Gastrocnemius medialis (tissue), 4 donors: ENCODE measurements at regions not wholly inside any gene's neighbourhood (a gene's known extent, or its start where the extent isn't known, plus 50 kb on each side); places are given as distances from the start of the nearest gene placed in this dataset.

Source experiments
- ATAC-seq, 2 donors: fragments of 150-250 bp; one replicate each; pipeline ENCODE4 v1.9.1; 2016
- DNase-seq, 2 donors: peaks; one replicate each; pipeline ENCODE4 v3.0.0-alpha.2; 2019
- H3K27ac ChIP-seq, 4 donors: fragments of 200-600 bp; sonication (generic); 1 replicate in 1 of 4; 2 replicates in 3 of 4; pipeline ENCODE4 v1.5.1; 2016 to 2018; ENCODE audit warnings: mild to moderate bottlenecking in 2 of 4, moderate library complexity in 1 of 4
- H3K27me3 ChIP-seq, 3 donors: fragments of 200-600 bp; sonication (generic) in 2 of 3; 1 replicate in 1 of 3; 2 replicates in 2 of 3; pipeline versions ENCODE4 v1.5.1 to v1.6.0; 2016 to 2019; ENCODE audit warnings: mild to moderate bottlenecking in 1 of 3, moderate library complexity in 1 of 3
- H3K36me3 ChIP-seq, 2 donors: fragments of 200-600 bp; sonication (generic) in 1 of 2; one replicate each; pipeline ENCODE4 v1.5.1; 2017 to 2018
- H3K4me1 ChIP-seq, 2 donors: fragments of 200-600 bp; sonication (generic) in 1 of 2; one replicate each; pipeline ENCODE4 v1.5.1; 2016 to 2017; ENCODE audit warnings: mild to moderate bottlenecking in 2 of 2
- H3K4me3 ChIP-seq, 4 donors: fragments of 200-600 bp; sonication (generic) in 3 of 4; 1 replicate in 1 of 4; 2 replicates in 3 of 4; pipeline ENCODE4 v1.5.1; 2016 to 2019; ENCODE audit warnings: mild to moderate bottlenecking in 2 of 4
- H3K9me3 ChIP-seq, 3 donors: fragments of 200-600 bp; sonication (generic) in 2 of 3; 1 replicate in 1 of 3; 2 replicates in 2 of 3; pipeline ENCODE4 v1.5.1; 2016 to 2019
- CTCF ChIP-seq, 5 experiments: fragments of 450-650 bp in 3 of 5; fragments of 200-600 bp in 2 of 5; sonication (generic) in 2 of 5; IDR thresholded peaks in 4 of 5; conservative IDR thresholded peaks in 1 of 5; 1 replicate in 4 of 5; 2 replicates in 1 of 5; pipeline ENCODE4 v1.5.1; 2016 to 2019; ENCODE audit warnings: antibody characterized with exemption in 5 of 5, mild to moderate bottlenecking in 3 of 5, moderate library complexity in 3 of 5
- POLR2A ChIP-seq, 2 donors: fragments of 450-650 bp; IDR thresholded peaks; one replicate each; pipeline ENCODE4 v1.6.1; 2017; ENCODE audit warnings: antibody characterized with exemption in 2 of 2, mild to moderate bottlenecking in 2 of 2, moderate library complexity in 2 of 2
- in situ Hi-C, 4 donors: fragments of 200-750 bp; cut with MboI; loops; one replicate each; pipeline versions ENCODE4 v1.15.0 to v1.8.0; 2017; ENCODE audit warnings: low sequenced_read_pairs in 4 of 4
- intact Hi-C: fragments of 100-400 bp; cut with DNase I; formaldehyde crosslinking; loops from one replicate; pipeline ENCODE4 v1.15.1; 2023; ENCODE audit warnings: low total_unique reads

GRCh38 chr4:79611026-79611425 is 203.0 kb upstream of the GK2 start:
- in situ Hi-C loops (no loop called here), intact Hi-C loops (no loop called here)
- H3K9me3 ChIP-seq, result no peaks in the 10 kb centered on the region
- TF ChIP-seq POLR2A (IDR thresholded peaks at IDR 0.05) (no peak), CTCF (IDR thresholded peaks at IDR 0.05 in 4 of 5, conservative IDR thresholded peaks at IDR 0.05 in 1 of 5) (no peak)
- no peaks in the 10 kb centered on the region for H3K27me3 ChIP-seq
- no peak overlapping the region for H3K4me3 ChIP-seq
- DNase-seq (no peak), ATAC-seq (peak in 1 of 2 donors; percentile 70)
- H3K27ac ChIP-seq, result no peak overlapping the region
- no peaks in the 10 kb centered on the region for H3K4me1 ChIP-seq
- no peaks in the 10 kb centered on the region for H3K36me3 ChIP-seq

DNA sequence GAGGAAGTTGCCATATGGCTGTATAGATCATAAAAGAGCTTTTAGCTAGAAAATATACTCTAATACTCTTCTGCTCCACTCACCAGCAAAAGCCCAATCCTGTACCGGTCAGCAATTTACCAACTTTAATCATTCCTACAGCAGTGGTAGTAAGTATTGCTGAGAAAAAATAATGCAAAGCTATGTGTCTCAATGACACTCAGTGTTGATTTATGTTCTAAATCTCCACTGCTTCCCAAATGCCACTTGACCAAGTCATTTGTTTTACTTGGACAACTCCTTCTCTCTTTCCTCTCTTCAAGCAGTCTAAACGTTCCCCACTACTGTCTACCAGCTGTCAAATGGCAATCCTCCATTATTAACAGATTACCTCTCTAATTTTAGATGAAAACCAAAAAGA is 201.8 kb upstream of the GK2 start:
- Histone ChIP-seq H3K4me3 (no peak overlapping the region), H3K27me3 (no peaks in the 10 kb centered on the region), H3K9me3 (no peaks in the 10 kb centered on the region), H3K27ac (no peak overlapping the region), H3K4me1 (no peaks in the 10 kb centered on the region), H3K36me3 (no peaks in the 10 kb centered on the region)
- TF ChIP-seq CTCF (IDR thresholded peaks at IDR 0.05 in 4 of 5, conservative IDR thresholded peaks at IDR 0.05 in 1 of 5), result no peak
- no peak for TF ChIP-seq POLR2A (IDR thresholded peaks at IDR 0.05)
- in situ Hi-C loops (no loop called here), intact Hi-C loops (no loop called here)
- DNase-seq (no peak), ATAC-seq (peak in 1 of 2 donors; percentile 49)

DNA sequence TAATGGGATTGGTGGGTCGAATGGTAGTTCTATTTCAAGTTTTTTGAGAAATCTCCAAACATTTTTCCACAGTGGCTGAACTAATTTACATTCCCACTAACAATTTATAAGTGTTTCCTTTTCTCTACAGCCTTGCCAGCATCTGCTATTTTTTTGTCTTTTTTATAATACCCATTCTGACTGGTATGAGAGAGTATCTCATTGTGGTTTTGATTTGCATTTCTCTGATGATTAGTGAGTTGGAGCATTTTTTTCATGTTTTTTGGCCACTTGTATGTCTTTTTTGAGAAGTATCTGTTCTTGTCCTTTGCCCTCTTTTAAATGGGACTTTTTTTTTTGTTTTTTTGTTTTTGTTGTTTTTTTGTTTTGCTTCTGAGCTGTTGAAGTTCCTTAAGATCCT is 200.0 kb upstream of the GK2 start:
- Histone ChIP-seq H3K4me1 (no peaks in the 10 kb centered on the region), H3K27me3 (no peaks in the 10 kb centered on the region), H3K4me3 (no peak overlapping the region), H3K36me3 (no peaks in the 10 kb centered on the region), H3K27ac (no peak overlapping the region), H3K9me3 (no peaks in the 10 kb centered on the region)
- ATAC-seq (no peak), DNase-seq (no peak)
- TF ChIP-seq POLR2A (IDR thresholded peaks at IDR 0.05), result no peak
- in situ Hi-C loops, result no loop called here
- intact Hi-C loops, result no loop called here

DNA sequence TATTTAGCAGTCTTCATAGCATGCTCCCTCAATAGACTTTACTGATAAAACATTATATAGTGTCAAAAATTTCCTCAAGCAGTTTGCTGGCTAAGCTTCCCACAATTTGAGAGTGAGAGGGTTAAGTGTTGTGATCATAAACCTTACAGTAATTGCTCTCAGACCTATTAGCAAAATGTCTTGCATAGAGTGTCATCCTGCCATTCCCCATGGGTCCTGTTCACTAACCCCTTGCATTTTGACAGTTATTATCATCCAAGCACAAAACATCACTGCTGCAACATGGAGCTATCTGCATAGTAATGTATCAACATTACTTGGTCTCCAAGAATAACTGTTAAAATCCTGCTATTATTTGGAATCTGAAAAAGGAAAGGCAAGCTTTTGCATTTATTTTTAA is 196.1 kb upstream of the GK2 start:
- DNase-seq, result no peak
- peaks cover 0 to 2% of the 10 kb centered on the region in 2 donors for H3K4me1 ChIP-seq
- H3K27ac ChIP-seq, result no peak overlapping the region
- H3K9me3 ChIP-seq, result no peaks in the 10 kb centered on the region
- in situ Hi-C loops, result no loop called here
- H3K27me3 ChIP-seq, result no peaks in the 10 kb centered on the region
- intact Hi-C loops, result no loop called here
- no peak for ATAC-seq
- TF ChIP-seq CTCF (IDR thresholded peaks at IDR 0.05 in 4 of 5, conservative IDR thresholded peaks at IDR 0.05 in 1 of 5) (no peak), POLR2A (IDR thresholded peaks at IDR 0.05) (no peak)
- no peak overlapping the region for H3K4me3 ChIP-seq
- H3K36me3 ChIP-seq, result no peaks in the 10 kb centered on the region

GRCh38 chr4:79603681-79604080 is 195.7 kb upstream of the GK2 start:
- Histone ChIP-seq H3K4me3 (no peak overlapping the region), H3K9me3 (no peaks in the 10 kb centered on the region), H3K36me3 (no peaks in the 10 kb centered on the region), H3K27me3 (no peaks in the 10 kb centered on the region), H3K4me1 (peaks cover 0 to 5% of the 10 kb centered on the region in 2 donors), H3K27ac (no peak overlapping the region)
- no peak for ATAC-seq
- in situ Hi-C loops (no loop called here), intact Hi-C loops (no loop called here)
- TF ChIP-seq POLR2A (IDR thresholded peaks at IDR 0.05) (no peak), CTCF (IDR thresholded peaks at IDR 0.05 in 4 of 5, conservative IDR thresholded peaks at IDR 0.05 in 1 of 5) (no peak)
- no peak for DNase-seq
